ENCODE measurements at regions not wholly inside any gene's neighbourhood (a gene's known extent, or its start where the extent isn't known, plus 50 kb on each side); places are given as distances from the start of the nearest gene placed in this dataset.
"Not testable (repeated sequence)": the region's sequence is repeated elsewhere in the genome, so short reads cannot be mapped to it uniquely, and the experiment has no call there.

DNA sequence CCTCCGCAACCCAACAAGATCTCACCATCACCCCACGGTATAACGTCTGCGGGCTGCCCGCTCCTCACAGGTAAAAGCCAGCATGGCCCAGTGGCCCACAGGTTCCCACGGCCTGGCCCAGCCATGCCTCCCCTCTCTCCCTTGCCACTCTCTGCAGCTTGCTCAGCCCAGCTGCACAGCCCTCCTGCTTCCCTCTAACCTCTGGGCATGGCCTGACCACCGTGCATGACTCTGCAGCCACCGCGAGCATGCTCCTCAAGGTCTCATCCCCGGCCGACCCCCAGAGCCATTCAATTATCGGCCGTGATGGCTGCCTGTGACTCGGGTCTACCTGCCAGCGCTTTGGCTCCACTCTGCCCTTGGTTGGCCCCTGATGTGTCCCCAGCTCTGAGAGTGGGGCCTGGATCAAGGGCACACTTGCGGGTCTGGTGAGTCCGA is 185.5 kb downstream of the CTTN start:
- no peak overlapping the region for H3K27ac ChIP-seq
- no peak for DNase-seq (ENCODE audit: low read depth, low spot score)

DNA sequence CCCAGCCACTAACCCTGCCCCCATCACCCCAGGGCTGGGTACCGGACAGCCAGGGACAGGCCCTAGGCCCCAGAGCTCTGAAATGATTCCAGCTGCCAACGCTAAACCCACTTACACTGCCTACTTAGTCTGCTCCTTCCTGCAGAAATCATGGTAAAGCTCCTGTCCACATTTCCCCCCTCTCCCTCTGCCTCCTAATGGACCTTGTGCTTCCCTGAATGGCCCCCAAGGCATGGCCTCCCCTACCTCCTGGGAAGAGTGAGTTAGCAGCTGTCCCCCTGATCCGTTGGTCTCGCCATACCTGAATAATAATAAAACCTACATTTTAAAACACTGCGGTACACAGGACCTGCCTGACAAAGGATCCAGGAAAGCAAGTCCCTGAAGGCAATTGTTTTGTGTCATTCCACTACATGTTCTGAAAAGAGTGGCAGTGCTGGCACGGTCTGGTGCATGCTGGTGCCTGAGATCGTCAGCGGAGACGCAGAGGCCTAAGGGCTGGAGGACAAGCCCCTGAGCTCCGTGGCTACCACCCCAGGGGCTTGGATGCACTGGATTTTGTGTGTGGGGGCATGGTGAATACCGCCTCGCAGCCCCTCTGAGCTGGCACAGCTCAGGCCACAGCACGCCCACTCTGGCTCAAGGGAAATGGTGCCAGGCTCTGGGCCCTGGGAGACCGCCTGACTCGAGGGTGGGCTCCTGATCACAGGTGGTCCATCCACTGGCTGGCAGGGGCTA is 186.3 kb downstream of the CTTN start:
- no peak overlapping the region for H3K27ac ChIP-seq
- no peak for DNase-seq (ENCODE audit: low read depth, low spot score)

- DNase-seq (ENCODE audit: low read depth, low spot score), result no peak
- H3K27ac ChIP-seq, result no peak overlapping the region
Measured at GRCh38 chr11:70585236-70585545, 186.9 kb downstream of the CTTN start.

DNA sequence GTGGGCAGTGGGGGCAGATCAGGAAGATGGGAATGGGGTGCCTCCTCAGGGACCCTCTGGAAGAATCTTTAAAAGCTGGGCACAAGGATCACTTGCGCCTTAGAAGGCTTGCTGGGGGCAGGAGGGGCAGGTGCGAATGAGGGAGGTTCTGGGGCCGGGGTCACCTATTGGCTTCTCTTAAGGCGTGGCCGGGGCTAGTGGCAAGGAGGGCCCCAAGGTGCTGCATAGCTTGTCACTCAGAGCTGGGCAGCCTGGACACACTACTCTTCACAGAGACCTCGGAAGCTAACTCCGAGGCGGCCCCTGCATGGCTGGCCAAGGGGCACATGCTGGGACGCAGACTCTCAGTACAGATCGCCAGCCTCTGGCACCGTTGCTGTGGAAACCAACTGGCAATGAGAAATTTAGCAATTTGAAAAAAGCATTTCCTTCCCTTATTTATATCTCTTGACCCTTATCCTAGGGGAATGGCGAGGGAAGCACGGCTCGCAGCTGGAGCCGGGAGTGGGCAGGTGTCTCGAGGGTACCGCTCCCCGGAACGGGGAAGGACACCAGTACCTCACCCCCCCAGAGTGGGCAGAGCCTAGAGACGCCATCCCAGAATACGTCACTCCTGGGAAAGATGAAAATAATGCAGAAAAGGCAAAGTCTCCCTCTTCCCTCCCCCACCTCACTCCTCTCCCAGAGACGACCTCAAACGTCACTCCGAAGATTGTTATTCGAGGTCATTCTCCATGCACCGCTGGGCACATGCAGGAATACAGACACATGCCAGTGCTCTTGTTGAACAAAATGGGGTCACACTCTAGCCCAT is 188.1 kb downstream of the CTTN start:
- no peak for DNase-seq (ENCODE audit: low read depth, low spot score)
- no peak overlapping the region for H3K27ac ChIP-seq

GRCh38 chr11:70587075-70587389 is 188.7 kb downstream of the CTTN start:
- DNase-seq (ENCODE audit: low read depth, low spot score), result no peak
- no peak overlapping the region for H3K27ac ChIP-seq

- H3K27ac ChIP-seq, result no peak overlapping the region
- DNase-seq (ENCODE audit: low read depth, low spot score), result no peak
Measured at GRCh38 chr11:70590356-70590991, 192.1 kb downstream of the CTTN start.

- H3K27ac ChIP-seq, result no peak overlapping the region
- no peak for DNase-seq (ENCODE audit: low read depth, low spot score)
Measured at GRCh38 chr11:70592641-70593165, 194.4 kb downstream of the CTTN start.

DNA sequence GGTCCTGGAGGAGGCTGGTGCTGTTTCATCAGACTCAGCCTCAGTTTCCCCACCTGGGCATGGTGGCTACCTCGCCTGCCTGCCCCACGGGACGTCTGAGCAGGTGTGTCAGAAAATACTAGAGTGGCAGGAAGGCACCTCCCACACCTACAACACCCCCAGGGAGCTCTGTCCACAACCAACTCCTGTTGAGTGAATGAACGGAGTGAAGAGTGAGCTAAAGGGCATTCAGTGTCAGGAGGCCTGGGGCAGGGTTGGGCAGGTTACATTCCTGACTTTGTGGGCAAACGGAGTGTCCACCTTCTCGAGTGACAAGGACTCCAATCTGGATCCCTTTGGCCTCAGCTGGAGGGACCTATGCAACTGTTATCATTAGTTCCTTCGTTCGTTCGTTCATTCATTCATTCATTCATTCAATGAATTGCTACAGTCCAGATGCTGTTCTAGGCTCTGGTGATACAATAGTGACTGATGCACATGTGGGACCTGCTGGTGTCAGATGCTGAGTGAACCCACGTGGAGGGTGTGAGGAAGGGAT is 195.2 kb downstream of the CTTN start:
- H3K27ac ChIP-seq, result no peak overlapping the region
- DNase-seq (ENCODE audit: low read depth, low spot score), result no peak

- no peak overlapping the region for H3K27ac ChIP-seq
- DNase-seq (ENCODE audit: low read depth, low spot score), result no peak
Measured at GRCh38 chr11:70594031-70594430, 195.7 kb downstream of the CTTN start.

DNA sequence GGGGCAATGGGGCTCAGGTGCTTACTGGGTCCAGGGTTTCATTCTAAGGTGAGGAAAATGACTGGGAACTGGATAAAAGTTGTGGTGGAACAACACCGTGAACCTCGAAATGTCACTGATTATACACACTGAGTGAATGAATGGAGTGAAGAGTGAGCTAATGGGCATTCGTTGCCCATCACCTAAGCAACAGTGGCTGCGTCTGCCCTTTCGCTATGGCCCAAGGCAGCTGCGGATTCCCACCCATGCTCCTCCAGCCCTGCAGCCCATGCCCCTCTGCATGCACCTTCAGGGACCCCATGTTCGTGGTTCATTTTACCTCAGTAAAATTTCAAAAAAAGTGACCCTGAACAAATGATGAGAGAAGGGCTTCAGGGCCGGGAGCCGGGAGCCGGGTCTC is 196.3 kb downstream of the CTTN start:
- no peak overlapping the region for H3K27ac ChIP-seq
- no peak for DNase-seq (ENCODE audit: low read depth, low spot score)

DNA sequence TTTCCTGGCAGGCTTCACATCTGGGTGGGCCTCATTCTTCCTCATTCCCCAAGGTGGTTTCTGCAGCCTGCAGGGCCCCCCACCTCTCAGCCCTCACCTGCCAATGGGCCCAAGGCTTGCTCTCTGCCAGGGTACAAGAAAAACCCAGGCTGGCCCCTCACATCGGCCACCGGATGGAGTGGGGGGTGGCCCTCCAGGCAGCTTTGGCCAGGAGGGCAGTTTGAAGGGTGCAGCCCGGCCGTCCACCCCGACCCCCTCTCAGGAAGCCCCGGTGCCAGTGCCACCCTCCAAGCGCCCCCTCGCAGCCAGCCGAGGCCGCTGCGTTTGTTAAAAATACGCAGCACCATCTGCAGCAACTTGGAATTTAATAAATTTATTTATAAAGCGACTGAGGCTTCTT is 196.7 kb downstream of the CTTN start:
- no peak for DNase-seq (ENCODE audit: low read depth, low spot score)
- no peak overlapping the region for H3K27ac ChIP-seq

DNA sequence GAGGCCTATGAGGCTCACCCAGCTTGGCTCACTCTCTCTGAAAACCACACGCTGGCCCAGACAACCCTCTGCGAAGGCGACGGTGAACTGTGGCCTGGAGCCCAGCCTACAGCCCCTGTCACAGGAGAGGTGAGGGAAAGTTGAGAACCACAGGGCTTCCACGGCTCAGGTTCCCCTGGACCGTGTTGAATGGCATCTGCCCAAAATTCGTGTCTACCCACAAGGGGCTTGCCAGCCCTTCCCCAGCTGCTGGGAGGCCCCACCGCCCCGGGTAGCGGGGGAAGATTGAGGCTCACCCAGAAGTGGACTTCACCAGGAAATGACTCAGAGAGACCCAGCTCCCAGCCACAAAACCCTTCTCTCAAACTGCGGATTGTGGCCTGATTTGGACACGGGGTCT is 197.1 kb downstream of the CTTN start:
- DNase-seq (ENCODE audit: low read depth, low spot score), result no peak
- no peak overlapping the region for H3K27ac ChIP-seq

DNA sequence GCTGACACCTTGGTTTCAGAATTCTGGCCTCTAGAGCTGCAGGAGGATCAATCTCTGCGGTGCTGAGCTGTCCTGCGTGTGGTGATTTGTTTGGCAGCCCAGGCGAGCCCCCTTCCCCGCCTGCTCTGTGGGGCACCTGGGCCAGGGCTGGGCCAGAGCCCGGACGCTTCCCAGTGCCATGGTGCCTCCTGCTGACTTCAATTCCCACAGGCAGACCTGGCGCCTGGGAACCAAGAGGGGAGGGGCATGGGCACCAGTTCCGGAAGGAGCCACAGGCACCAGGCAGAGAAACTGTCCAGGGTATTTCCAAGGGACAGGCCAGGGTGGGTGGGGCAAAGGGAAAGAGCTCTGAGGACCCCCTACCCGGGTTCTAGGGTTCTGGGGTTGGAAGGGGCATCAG is 197.8 kb downstream of the CTTN start:
- DNase-seq (ENCODE audit: low read depth, low spot score), result no peak
- no peak overlapping the region for H3K27ac ChIP-seq

- DNase-seq (ENCODE audit: low read depth, low spot score), result no peak
- no peak overlapping the region for H3K27ac ChIP-seq
Measured at GRCh38 chr11:70597006-70597555, 198.8 kb downstream of the CTTN start.

DNA sequence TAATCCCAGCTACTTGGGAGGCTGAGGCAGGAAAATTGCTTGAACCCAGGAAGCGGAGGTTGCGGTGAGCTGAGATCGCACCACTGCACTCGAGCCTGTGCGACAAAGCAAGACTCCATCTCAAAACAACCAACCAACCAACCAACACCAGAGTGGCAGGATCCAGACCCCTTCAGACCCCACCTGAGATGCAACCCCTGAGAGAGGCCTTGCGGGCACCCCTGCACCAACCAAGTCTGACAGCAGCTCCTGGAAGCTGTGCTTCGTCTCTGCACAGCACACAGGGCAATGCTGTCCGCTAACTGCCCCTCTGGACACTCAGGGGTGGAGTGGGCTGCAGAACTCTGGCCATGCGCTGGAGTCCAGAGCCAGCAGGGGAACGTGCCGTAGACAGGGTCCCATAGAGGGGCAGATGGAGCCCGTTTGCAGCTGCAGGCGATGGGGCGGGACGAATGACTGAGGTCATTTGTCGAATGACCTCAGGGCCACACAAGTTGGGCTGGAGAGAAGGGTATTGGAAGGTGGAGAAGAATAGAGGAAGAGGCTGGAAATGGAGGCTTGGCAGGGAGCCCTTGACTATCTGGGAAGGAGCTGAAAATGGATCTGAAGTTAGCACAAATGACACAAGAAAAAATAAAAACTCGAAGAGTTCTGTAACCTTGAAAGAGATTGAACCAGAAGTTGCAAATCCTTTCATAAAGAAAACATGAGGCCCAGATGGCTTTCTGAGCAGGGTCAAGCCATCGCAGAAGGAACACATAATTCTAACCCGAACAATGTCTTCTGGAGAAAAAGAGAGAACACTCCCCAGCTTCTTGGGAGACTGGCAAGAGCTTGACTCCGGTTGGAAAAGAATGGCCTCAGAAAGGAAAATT is 199.7 kb downstream of the CTTN start:
- no peak overlapping the region for H3K27ac ChIP-seq
- no peak for DNase-seq (ENCODE audit: low read depth, low spot score)

- DNase-seq (ENCODE audit: low read depth, low spot score), result not testable (repeated sequence)
Measured at GRCh38 chr11:70600911-70601415, 202.6 kb downstream of the CTTN start.

GRCh38 chr11:70601861-70602538 is 203.7 kb downstream of the CTTN start:
- no peak overlapping the region for H3K27ac ChIP-seq
- no peak for DNase-seq (ENCODE audit: low read depth, low spot score)

More at GRCh38 chr11:70600911-70601415, 202.6 kb downstream of the CTTN start:
- not testable (repeated sequence) for H3K27ac ChIP-seq

DNA sequence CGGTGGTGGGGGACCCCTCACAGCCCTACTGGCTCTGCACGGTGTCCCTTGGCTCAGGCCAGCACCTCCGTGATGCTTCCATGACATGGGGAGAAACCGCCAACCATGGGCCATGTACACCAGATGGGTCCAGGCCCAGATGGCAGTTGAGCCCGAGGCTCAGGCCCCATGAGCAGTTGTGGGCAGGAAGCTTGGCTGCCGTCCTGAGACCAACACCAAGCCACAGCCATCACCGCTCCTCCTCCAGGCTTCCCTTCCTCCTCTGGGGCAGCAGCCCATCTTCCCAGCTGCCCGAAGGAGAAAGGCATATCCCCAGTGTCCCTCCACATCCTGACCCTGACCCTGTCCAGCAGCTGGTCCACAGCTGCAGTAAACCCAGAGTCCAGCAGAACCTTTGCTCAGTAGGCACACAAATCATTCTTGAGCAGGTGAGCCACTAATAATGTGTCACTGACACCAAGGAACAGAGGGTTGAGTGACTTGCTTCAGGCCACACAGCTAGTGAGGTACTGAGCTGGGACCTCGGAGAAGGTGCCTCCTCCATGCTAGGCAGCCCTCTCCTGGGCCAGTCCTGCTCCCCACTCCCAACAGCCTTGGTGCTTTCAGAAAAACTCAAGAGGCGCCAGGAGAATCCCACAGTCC is 204.9 kb downstream of the CTTN start:
- DNase-seq (ENCODE audit: low read depth, low spot score), result no peak
- H3K27ac ChIP-seq, result no peak overlapping the region

All from epithelial cell of prostate (primary cell).